GM19468 (cell line): ENCODE measurements at regions not wholly inside any gene's neighbourhood (a gene's known extent, or its start where the extent isn't known, plus 50 kb on each side); places are given as distances from the start of the nearest gene placed in this dataset.
"Not testable (repeated sequence)": the region's sequence is repeated elsewhere in the genome, so short reads cannot be mapped to it uniquely, and the experiment has no call there.

Source experiments
- ATAC-seq: cut with Tn5 transposase; IDR thresholded peaks from one replicate; pipeline ENCODE4 v1.9.1; 2021; ENCODE audit warnings: mild to moderate bottlenecking, moderate library complexity, moderate number of reproducible peaks; ENCODE audit not compliant: unreplicated experiment; ENCODE audit errors: extremely low read depth

- no peak for ATAC-seq
Measured at GRCh38 chrX:42832764-42833549, 55.0 kb upstream of the PPP1R2C start.

GRCh38 chrX:42833550-42833940 is 55.6 kb upstream of the PPP1R2C start:
- not testable (repeated sequence) for ATAC-seq

GRCh38 chrX:42837101-42837726 is 59.3 kb upstream of the PPP1R2C start:
- no peak for ATAC-seq

GRCh38 chrX:42837747-42838146 is 59.8 kb upstream of the PPP1R2C start:
- ATAC-seq, result peak; percentile 54

GRCh38 chrX:42839632-42840031 is 61.7 kb upstream of the PPP1R2C start:
- ATAC-seq, result no peak

GRCh38 chrX:42846741-42847140 is 68.8 kb upstream of the PPP1R2C start:
- no peak for ATAC-seq

- no peak for ATAC-seq
Measured at GRCh38 chrX:42855259-42855658, 77.3 kb upstream of the PPP1R2C start.

- no peak for ATAC-seq
Measured at GRCh38 chrX:42857766-42858165, 79.8 kb upstream of the PPP1R2C start.

- ATAC-seq, result no peak
Measured at GRCh38 chrX:42869011-42869410, 91.0 kb upstream of the PPP1R2C start.

GRCh38 chrX:42869659-42870476 is 91.9 kb upstream of the PPP1R2C start:
- peak; percentile 77 for ATAC-seq

- ATAC-seq, result no peak
Measured at GRCh38 chrX:42886519-42886918, 108.6 kb upstream of the PPP1R2C start.

- no peak for ATAC-seq
Measured at GRCh38 chrX:42900947-42901346, 123.0 kb upstream of the PPP1R2C start.

- ATAC-seq, result no peak
Measured at GRCh38 chrX:42902513-42902912, 124.5 kb upstream of the PPP1R2C start.

- no peak for ATAC-seq
Measured at GRCh38 chrX:42920752-42921151, 142.8 kb upstream of the PPP1R2C start.

- ATAC-seq, result no peak
Measured at GRCh38 chrX:42930071-42930470, 152.1 kb upstream of the PPP1R2C start.

- ATAC-seq, result no peak
Measured at GRCh38 chrX:42930951-42931350, 153.0 kb upstream of the PPP1R2C start.

- ATAC-seq, result no peak
Measured at GRCh38 chrX:42933187-42933586, 155.2 kb upstream of the PPP1R2C start.

GRCh38 chrX:42934020-42934726 is 156.2 kb upstream of the PPP1R2C start:
- peak; percentile 84 for ATAC-seq

- ATAC-seq, result no peak
Measured at GRCh38 chrX:42941671-42942070, 163.7 kb upstream of the PPP1R2C start.
